Mesenchymal stem cell (in vitro differentiated cells and primary cell): ENCODE measurements at regions not wholly inside any gene's neighbourhood (a gene's known extent, or its start where the extent isn't known, plus 50 kb on each side); places are given as distances from the start of the nearest gene placed in this dataset.

Experiments
- DNase-seq: peaks from one replicate; pipeline ENCODE4 v3.0.0-alpha.2; 2013
- H2AFZ ChIP-seq: one replicate; pipeline ENCODE4 v1.6.1; 2013; ENCODE audit warnings: low read depth, mild to moderate bottlenecking, control low read depth, inconsistent platforms, low read length, moderate library complexity
- H2AK5ac ChIP-seq: 2 replicates; pipeline ENCODE4 v1.6.1; 2013; ENCODE audit warnings: low read length, moderate library complexity, mild to moderate bottlenecking, inconsistent platforms; ENCODE audit not compliant: severe bottlenecking
- H2BK120ac ChIP-seq: one replicate; pipeline ENCODE4 v1.6.1; 2013; ENCODE audit warnings: low read depth, mild to moderate bottlenecking, inconsistent platforms, low read length, moderate library complexity
- H2BK12ac ChIP-seq, 2 experiments: one replicate each; pipeline ENCODE4 v1.6.1; 2013; ENCODE audit warnings: inconsistent platforms in 2 of 2, low read length in 2 of 2, mild to moderate bottlenecking in 2 of 2, moderate library complexity in 2 of 2, control low read depth in 1 of 2
- H2BK15ac ChIP-seq: one replicate; pipeline ENCODE4 v1.6.1; 2013; ENCODE audit warnings: mild to moderate bottlenecking, low read depth, inconsistent platforms; ENCODE audit not compliant: poor library complexity, severe bottlenecking
- H2BK5ac ChIP-seq: 2 replicates; pipeline ENCODE4 v1.6.1; 2013; ENCODE audit warnings: low read depth, mild to moderate bottlenecking, low read length, control low read depth, inconsistent platforms; ENCODE audit not compliant: poor library complexity, severe bottlenecking
- H3K14ac ChIP-seq, 2 experiments: one replicate each; pipeline ENCODE4 v1.6.1; 2013; ENCODE audit warnings: inconsistent platforms in 2 of 2, low read length in 2 of 2, control low read depth in 1 of 2, mild to moderate bottlenecking in 1 of 2, moderate library complexity in 1 of 2
- H3K18ac ChIP-seq, 2 experiments: one replicate each; pipeline ENCODE4 v1.6.1; 2013; ENCODE audit warnings: inconsistent platforms in 2 of 2, low read length in 2 of 2, control low read depth in 1 of 2, low read depth in 1 of 2, mild to moderate bottlenecking in 1 of 2
- H3K23ac ChIP-seq, 2 experiments: one replicate each; pipeline ENCODE4 v1.6.1; 2013; ENCODE audit warnings: inconsistent platforms in 2 of 2, low read length in 2 of 2, mild to moderate bottlenecking in 2 of 2, moderate library complexity in 2 of 2, control low read depth in 1 of 2
- H3K27ac ChIP-seq: 2 replicates; pipeline ENCODE4 v1.5.1; 2013; ENCODE audit warnings: mild to moderate bottlenecking, moderate library complexity, low read length, control low read depth, inconsistent platforms; ENCODE audit not compliant: poor library complexity, severe bottlenecking
- H3K27me3 ChIP-seq, 2 experiments: 2 replicates each; pipeline versions ENCODE4 v1.6.1 to v1.7.0; 2013; ENCODE audit warnings: low read length in 2 of 2, mild to moderate bottlenecking in 2 of 2, moderate library complexity in 2 of 2, control low read depth in 1 of 2, inconsistent platforms in 1 of 2; ENCODE audit not compliant: control insufficient read depth in 1 of 2, insufficient read depth in 1 of 2
- H3K36me3 ChIP-seq, 2 experiments: 2 replicates each; pipeline versions ENCODE4 v1.6.1 to v1.7.0; 2013; ENCODE audit warnings: low read length in 2 of 2, control low read depth in 1 of 2, inconsistent platforms in 1 of 2, low read depth in 1 of 2, mild to moderate bottlenecking in 1 of 2; ENCODE audit not compliant: insufficient read depth in 2 of 2, control insufficient read depth in 1 of 2
- H3K4ac ChIP-seq, 2 experiments: one replicate each; pipeline ENCODE4 v1.6.1; 2013; ENCODE audit warnings: inconsistent platforms in 2 of 2, low read length in 2 of 2, mild to moderate bottlenecking in 2 of 2, moderate library complexity in 2 of 2, control low read depth in 1 of 2, low read depth in 1 of 2
- H3K4me1 ChIP-seq: 2 replicates; pipeline ENCODE4 v1.6.1; 2013; ENCODE audit warnings: low read depth, low read length, control low read depth; ENCODE audit not compliant: control insufficient read depth, insufficient read depth
- H3K4me2 ChIP-seq: 2 replicates; pipeline ENCODE4 v1.6.1; 2013; ENCODE audit warnings: low read length, mild to moderate bottlenecking, inconsistent platforms; ENCODE audit not compliant: poor library complexity, severe bottlenecking
- H3K4me3 ChIP-seq, 2 experiments: 2 replicates each; pipeline versions ENCODE4 v1.5.1 to v1.7.0; 2013; ENCODE audit warnings: low read length in 2 of 2, mild to moderate bottlenecking in 2 of 2, control low read depth in 1 of 2, low read depth in 1 of 2; ENCODE audit not compliant: insufficient read depth in 1 of 2
- H3K79me1 ChIP-seq: replicated peaks from 2 replicates; pipeline ENCODE4 v1.6.1; 2013; ENCODE audit warnings: mild to moderate bottlenecking, control low read depth, low read length, inconsistent platforms; ENCODE audit not compliant: poor library complexity, severe bottlenecking
- H3K9ac ChIP-seq: 2 replicates; pipeline ENCODE4 v1.7.0; 2013; ENCODE audit warnings: mild to moderate bottlenecking, low read length, moderate library complexity
- H3K9me3 ChIP-seq: 2 replicates; pipeline ENCODE4 v1.7.0; 2013; ENCODE audit warnings: mild to moderate bottlenecking, low read length; ENCODE audit not compliant: control insufficient read depth
- H4K8ac ChIP-seq: one replicate; pipeline ENCODE4 v1.6.1; 2013; ENCODE audit warnings: inconsistent platforms, mild to moderate bottlenecking, low read length, moderate library complexity
- H4K91ac ChIP-seq: one replicate; pipeline ENCODE4 v1.6.1; 2013; ENCODE audit warnings: mild to moderate bottlenecking, low read length, inconsistent platforms
- WGBS: methylation state at CpG from one replicate; pipeline ENCODE4 v1.1.7; 2013; ENCODE audit warnings: mixed read lengths; 5-methylcytosine and 5-hydroxymethylcytosine counted together

- no peak overlapping the region for H3K9ac ChIP-seq
- WGBS, result 32% methylated on average over 22 of the region's 22 CpGs
- H3K4ac ChIP-seq, result no peak overlapping the region
- DNase-seq, result no peak
- H3K36me3 ChIP-seq, result no peaks in the 10 kb centered on the region
- H3K27ac ChIP-seq, result no peak overlapping the region
- no peak overlapping the region for H3K4me3 ChIP-seq
- no peak overlapping the region for H3K14ac ChIP-seq
- H2BK120ac ChIP-seq, result no peak overlapping the region
- peaks cover 1% of the 10 kb centered on the region for H3K4me1 ChIP-seq
- no peak overlapping the region for H3K4me2 ChIP-seq
- peaks cover 21% of the 10 kb centered on the region for H3K9me3 ChIP-seq
- H2AK5ac ChIP-seq, result no peak overlapping the region
- no peak overlapping the region for H2BK12ac ChIP-seq
- H3K23ac ChIP-seq, result no peak overlapping the region
- peaks cover 0 to 4% of the 10 kb centered on the region in 2 experiments for H3K27me3 ChIP-seq
- no peak overlapping the region for H2BK15ac ChIP-seq
- no peak overlapping the region for H4K91ac ChIP-seq
- no peak overlapping the region for H4K8ac ChIP-seq
- H3K79me1 ChIP-seq, result no peaks in the 10 kb centered on the region
- H3K18ac ChIP-seq, result no peak overlapping the region
- H2BK5ac ChIP-seq, result no peak overlapping the region
- H2AFZ ChIP-seq, result no peak overlapping the region
These were observed 115.4 kb downstream of the BRD1 start for GRCh38 chr22:49712195-49712791.

DNA sequence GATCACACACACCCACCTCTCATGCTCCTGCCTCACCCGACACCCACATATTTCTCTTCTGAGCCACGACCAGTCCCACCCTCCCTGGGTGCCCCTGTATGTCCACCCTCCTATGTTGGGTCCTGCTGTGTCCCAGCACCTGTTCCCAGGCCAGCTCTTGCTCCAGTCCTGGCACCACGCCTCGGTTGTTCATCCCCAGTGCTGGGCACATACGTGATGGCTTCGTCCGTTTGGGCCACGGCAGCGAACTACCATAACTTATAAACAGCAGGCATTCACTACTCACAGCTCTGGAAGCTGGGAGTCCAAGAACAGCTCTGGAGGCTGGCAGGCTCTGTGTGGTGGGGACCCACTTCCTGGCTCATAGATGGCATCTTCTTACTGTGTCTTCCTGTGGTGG is 116.9 kb downstream of the BRD1 start:
- peaks cover 1% of the 10 kb centered on the region for H3K4me1 ChIP-seq
- no peak overlapping the region for H3K23ac ChIP-seq
- H2BK5ac ChIP-seq, result no peak overlapping the region
- H3K18ac ChIP-seq, result no peak overlapping the region
- H2AK5ac ChIP-seq, result no peak overlapping the region
- H4K8ac ChIP-seq, result no peak overlapping the region
- H3K27me3 ChIP-seq, result peaks cover 2 to 4% of the 10 kb centered on the region in 2 experiments
- H3K14ac ChIP-seq, result no peak overlapping the region
- no peaks in the 10 kb centered on the region for H3K36me3 ChIP-seq
- H3K9me3 ChIP-seq, result peaks cover 21% of the 10 kb centered on the region
- no peak overlapping the region for H3K4me2 ChIP-seq
- WGBS, result 64% methylated on average over 7 of the region's 9 CpGs
- DNase-seq, result no peak
- H2BK15ac ChIP-seq, result no peak overlapping the region
- no peak overlapping the region for H2BK12ac ChIP-seq
- no peak overlapping the region for H2BK120ac ChIP-seq
- no peak overlapping the region for H3K4me3 ChIP-seq
- no peak overlapping the region for H3K27ac ChIP-seq
- H4K91ac ChIP-seq, result no peak overlapping the region
- no peaks in the 10 kb centered on the region for H3K79me1 ChIP-seq
- H3K9ac ChIP-seq, result no peak overlapping the region
- H2AFZ ChIP-seq, result no peak overlapping the region
- no peak overlapping the region for H3K4ac ChIP-seq

DNA sequence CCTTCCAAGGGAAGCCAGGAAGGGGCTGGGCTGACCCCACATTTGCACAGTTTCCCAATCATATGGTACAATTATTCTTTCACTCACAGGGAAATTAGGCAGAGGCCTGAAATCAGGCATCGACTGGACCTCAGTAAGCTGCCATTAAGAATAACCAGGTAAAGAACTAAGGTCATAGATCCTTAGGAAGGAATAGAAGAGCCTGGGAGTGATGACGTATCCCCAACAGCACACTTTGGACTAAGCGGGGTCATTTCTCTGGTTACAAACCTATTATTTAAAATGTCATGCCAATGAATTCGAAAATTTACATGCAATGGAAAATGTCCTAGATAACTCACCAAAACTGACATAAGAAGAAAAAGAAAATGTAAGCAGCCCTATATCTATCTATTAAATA is 118.2 kb downstream of the BRD1 start:
- WGBS, result 65% methylated on average over 2 of the region's 4 CpGs
- Histone ChIP-seq H3K4ac (no peak overlapping the region), H3K4me2 (no peak overlapping the region), H4K8ac (no peak overlapping the region), H3K4me3 (no peak overlapping the region), H3K27ac (no peak overlapping the region), H3K4me1 (no peaks in the 10 kb centered on the region), H4K91ac (no peak overlapping the region), H3K23ac (no peak overlapping the region), H2AK5ac (no peak overlapping the region), H3K9ac (no peak overlapping the region), H3K18ac (no peak overlapping the region), H2BK5ac (no peak overlapping the region), H2AFZ (no peak overlapping the region), H3K36me3 (no peaks in the 10 kb centered on the region), H3K9me3 (peaks cover 21% of the 10 kb centered on the region), H2BK12ac (no peak overlapping the region), H3K79me1 (no peaks in the 10 kb centered on the region), H2BK15ac (no peak overlapping the region), H3K27me3 (peaks cover 4% of the 10 kb centered on the region in 2 experiments), H3K14ac (no peak overlapping the region), H2BK120ac (no peak overlapping the region)
- no peak for DNase-seq

DNA sequence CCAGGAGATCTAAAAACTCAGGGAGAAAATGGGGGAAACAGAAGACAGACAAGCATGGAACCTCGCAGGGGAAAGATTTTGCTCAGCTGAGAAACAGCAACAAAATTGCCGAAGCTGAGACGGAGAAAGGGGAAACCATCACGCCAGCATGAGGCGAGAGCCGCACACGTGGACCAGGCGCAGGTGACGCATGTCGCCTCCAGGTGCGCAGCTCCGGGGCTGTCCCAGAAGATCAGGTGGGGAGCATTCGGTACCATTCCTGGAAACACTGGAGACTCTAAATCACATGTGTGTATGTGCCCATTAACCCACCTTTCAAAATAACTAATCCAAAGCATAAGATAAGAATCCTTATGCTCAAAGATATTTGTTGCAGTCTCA is 121.7 kb downstream of the BRD1 start:
- H3K79me1 ChIP-seq, result no peaks in the 10 kb centered on the region
- no peak overlapping the region for H2BK12ac ChIP-seq
- no peak overlapping the region for H3K23ac ChIP-seq
- H3K36me3 ChIP-seq, result no peaks in the 10 kb centered on the region
- WGBS, result 91% methylated on average over 13 of the region's 13 CpGs
- H3K14ac ChIP-seq, result no peak overlapping the region
- H2AK5ac ChIP-seq, result no peak overlapping the region
- no peak overlapping the region for H3K4me2 ChIP-seq
- H3K4ac ChIP-seq, result no peak overlapping the region
- no peak overlapping the region for H3K27ac ChIP-seq
- peaks cover 20% of the 10 kb centered on the region for H3K9me3 ChIP-seq
- H4K8ac ChIP-seq, result no peak overlapping the region
- H3K4me3 ChIP-seq, result no peak overlapping the region
- H2AFZ ChIP-seq, result no peak overlapping the region
- no peak overlapping the region for H4K91ac ChIP-seq
- no peak overlapping the region for H2BK15ac ChIP-seq
- no peak overlapping the region for H2BK120ac ChIP-seq
- H3K4me1 ChIP-seq, result no peaks in the 10 kb centered on the region
- H3K9ac ChIP-seq, result no peak overlapping the region
- H3K18ac ChIP-seq, result no peak overlapping the region
- H3K27me3 ChIP-seq, result peaks cover 0 to 4% of the 10 kb centered on the region in 2 experiments
- no peak for DNase-seq
- H2BK5ac ChIP-seq, result no peak overlapping the region
